Adrenal gland (tissue), 5 donors: ENCODE measurements at regions not wholly inside any gene's neighbourhood (a gene's known extent, or its start where the extent isn't known, plus 50 kb on each side); places are given as distances from the start of the nearest gene placed in this dataset.
"Not testable (repeated sequence)": the region's sequence is repeated elsewhere in the genome, so short reads cannot be mapped to it uniquely, and the experiment has no call there.

ENCODE experiments used
- POLR2A ChIP-seq, 2 donors: fragments of 450-650 bp; IDR thresholded peaks; one replicate each; pipeline ENCODE4 v1.6.1; 2017; ENCODE audit warnings: antibody characterized with exemption in 2 of 2, mild to moderate bottlenecking in 2 of 2, moderate library complexity in 1 of 2
- TF ChIP-seq, protein P1 (sequence below), 6 experiments: fragments of 450-650 bp in 4 of 6; fragments of 200-600 bp in 2 of 6; sonication (generic) in 1 of 6; IDR thresholded peaks; 1 replicate in 5 of 6; 2 replicates in 1 of 6; pipeline versions ENCODE4 v1.5.1 to v1.8.0; 2016 to 2021; ENCODE audit warnings: antibody characterized with exemption in 6 of 6, mild to moderate bottlenecking in 2 of 6, moderate library complexity in 1 of 6
- donor health status: DM: no; HTN: no; CAD: no.

DNA sequence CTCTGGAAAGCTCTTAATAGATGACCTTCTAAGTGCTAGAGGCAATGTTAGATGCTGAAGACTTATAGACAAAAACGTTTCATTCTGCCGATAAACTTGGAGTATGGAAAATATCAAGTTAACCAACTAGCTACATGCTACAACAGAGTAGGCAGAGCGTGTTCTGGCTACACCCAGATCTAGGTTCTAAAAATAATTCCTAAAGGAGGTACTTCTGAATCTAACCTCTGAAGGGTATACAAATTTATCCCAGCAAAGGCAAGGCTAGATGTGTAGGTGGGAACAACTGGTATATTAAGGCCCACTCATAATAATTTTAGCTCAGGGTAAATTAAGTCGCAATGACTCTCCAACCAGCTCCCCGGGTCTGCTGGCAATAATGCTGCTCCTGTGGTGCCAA lies 67.6 kb upstream of the NBPF26 start:
- TF ChIP-seq POLR2A (IDR thresholded peaks at IDR 0.05): not testable (repeated sequence)
- TF ChIP-seq, protein P1, sequence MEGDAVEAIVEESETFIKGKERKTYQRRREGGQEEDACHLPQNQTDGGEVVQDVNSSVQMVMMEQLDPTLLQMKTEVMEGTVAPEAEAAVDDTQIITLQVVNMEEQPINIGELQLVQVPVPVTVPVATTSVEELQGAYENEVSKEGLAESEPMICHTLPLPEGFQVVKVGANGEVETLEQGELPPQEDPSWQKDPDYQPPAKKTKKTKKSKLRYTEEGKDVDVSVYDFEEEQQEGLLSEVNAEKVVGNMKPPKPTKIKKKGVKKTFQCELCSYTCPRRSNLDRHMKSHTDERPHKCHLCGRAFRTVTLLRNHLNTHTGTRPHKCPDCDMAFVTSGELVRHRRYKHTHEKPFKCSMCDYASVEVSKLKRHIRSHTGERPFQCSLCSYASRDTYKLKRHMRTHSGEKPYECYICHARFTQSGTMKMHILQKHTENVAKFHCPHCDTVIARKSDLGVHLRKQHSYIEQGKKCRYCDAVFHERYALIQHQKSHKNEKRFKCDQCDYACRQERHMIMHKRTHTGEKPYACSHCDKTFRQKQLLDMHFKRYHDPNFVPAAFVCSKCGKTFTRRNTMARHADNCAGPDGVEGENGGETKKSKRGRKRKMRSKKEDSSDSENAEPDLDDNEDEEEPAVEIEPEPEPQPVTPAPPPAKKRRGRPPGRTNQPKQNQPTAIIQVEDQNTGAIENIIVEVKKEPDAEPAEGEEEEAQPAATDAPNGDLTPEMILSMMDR (IDR thresholded peaks at IDR 0.05): not testable (repeated sequence)
